SU-DHL-6 (cell line): ENCODE measurements at regions not wholly inside any gene's neighbourhood (a gene's known extent, or its start where the extent isn't known, plus 50 kb on each side); places are given as distances from the start of the nearest gene placed in this dataset.

Experiments
- H2AFZ ChIP-seq: fragments of 200-600 bp; sonication (generic); 2 replicates; pipeline ENCODE4 v1.6.1; 2014; ENCODE audit warnings: low read depth, mild to moderate bottlenecking, moderate library complexity, mixed read lengths, antibody characterized with exemption, low read length; ENCODE audit not compliant: severe bottlenecking
- H3F3A ChIP-seq: fragments of 200-600 bp; shearing (Covaris generic); 2 replicates; pipeline ENCODE4 v1.6.0; 2016; ENCODE audit warnings: antibody characterized with exemption, mild to moderate bottlenecking; ENCODE audit not compliant: insufficient read depth
- H3K27ac ChIP-seq: fragments of 200-600 bp; sonication (generic); 2 replicates; pipeline ENCODE4 v1.5.1; 2016; ENCODE audit warnings: low read depth, mild to moderate bottlenecking, low read length, moderate library complexity, mixed read lengths
- H3K27me3 ChIP-seq: fragments of 200-600 bp; sonication (generic), shearing (Covaris generic); 2 replicates; pipeline ENCODE4 v1.6.0; 2014; ENCODE audit warnings: mild to moderate bottlenecking, low read length
- H3K36me3 ChIP-seq: fragments of 200-600 bp; sonication (generic); 2 replicates; pipeline ENCODE4 v1.6.1; 2014; ENCODE audit warnings: mild to moderate bottlenecking, low read length, mixed read lengths
- H3K4me2 ChIP-seq: fragments of 300-600, 200-600 bp; shearing (Covaris generic), sonication (generic); 2 replicates; pipeline ENCODE4 v1.6.0; 2014; ENCODE audit warnings: low read length, low read depth, mild to moderate bottlenecking; ENCODE audit not compliant: poor library complexity, severe bottlenecking
- H3K4me3 ChIP-seq: fragments of 200-600 bp; sonication (generic); 2 replicates; pipeline ENCODE4 v1.5.1; 2014; ENCODE audit warnings: antibody characterized with exemption, low read length, mild to moderate bottlenecking, mixed read lengths; ENCODE audit not compliant: insufficient read depth, poor library complexity, severe bottlenecking
- H3K79me2 ChIP-seq: fragments of 200-600 bp; sonication (generic); 2 replicates; pipeline ENCODE4 v1.6.1; 2014; ENCODE audit warnings: mild to moderate bottlenecking, low read length, moderate library complexity; ENCODE audit not compliant: insufficient read depth
- H3K9ac ChIP-seq: fragments of 200-600 bp; sonication (generic); 2 replicates; pipeline ENCODE4 v1.7.0; 2014; ENCODE audit warnings: mild to moderate bottlenecking, low read length
- H3K9me2 ChIP-seq: fragments of 200-600 bp; sonication (generic); replicated peaks from 2 replicates; pipeline ENCODE4 v1.6.1; 2014; ENCODE audit warnings: low read length; ENCODE audit not compliant: insufficient read depth
- H3K9me3 ChIP-seq: fragments of 200-600 bp; sonication (generic); 2 replicates; pipeline ENCODE4 v1.6.1; 2014; ENCODE audit warnings: low read length, mixed read lengths; ENCODE audit not compliant: insufficient read depth
- H4K20me1 ChIP-seq: fragments of 200-600 bp; sonication (generic); 2 replicates; pipeline ENCODE4 v1.6.1; 2014; ENCODE audit warnings: low read depth, mild to moderate bottlenecking, antibody characterized with exemption, low read length, moderate library complexity, mixed read lengths
- CTCF ChIP-seq: fragments of 200-600 bp; sonication (generic); IDR thresholded peaks from one replicate; pipeline ENCODE4 v1.5.1; 2017; ENCODE audit warnings: antibody characterized with exemption, mild to moderate bottlenecking, low read length, moderate library complexity; ENCODE audit not compliant: insufficient read depth, poor library complexity, severe bottlenecking
- EZH2phosphoT487 ChIP-seq: fragments of 200-600 bp; sonication (generic), shearing (Covaris generic); conservative IDR thresholded peaks from 2 replicates; pipeline ENCODE4 v1.6.1; 2018; ENCODE audit warnings: mild to moderate bottlenecking, antibody characterized with exemption, low read length, moderate library complexity, mixed read lengths

DNA sequence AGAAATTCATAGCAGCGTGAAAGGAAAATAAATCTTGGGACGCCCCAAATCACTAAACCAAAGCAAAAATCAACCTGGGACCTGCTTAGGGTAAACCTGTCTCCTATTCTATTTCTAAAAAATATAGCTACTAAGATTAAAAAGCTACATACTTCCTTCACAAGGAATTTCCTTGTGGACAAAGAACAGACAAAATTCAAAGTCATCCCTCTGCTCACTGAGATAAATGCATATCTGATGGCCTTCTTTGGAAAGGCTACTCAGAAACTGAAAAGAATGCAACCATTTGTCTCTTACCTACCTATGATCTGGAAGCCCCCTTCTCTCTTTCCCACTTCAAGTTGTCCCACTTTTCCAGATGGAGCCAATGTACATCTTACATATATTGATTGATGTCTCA lies 93.0 kb upstream of the CNOT2 start:
- Histone ChIP-seq H3K9me3 (peaks cover 12% of the 10 kb centered on the region; the same call in 1 of the 2 replicates), H3K4me2 (no peak overlapping the region), H4K20me1 (no peaks in the 10 kb centered on the region), H3F3A (no peaks in the 10 kb centered on the region), H3K9ac (no peak overlapping the region), H3K27ac (no peak overlapping the region), H3K27me3 (no peaks in the 10 kb centered on the region), H2AFZ (no peak overlapping the region), H3K9me2 (no peaks in the 10 kb centered on the region), H3K79me2 (no peaks in the 10 kb centered on the region), H3K36me3 (no peaks in the 10 kb centered on the region), H3K4me3 (no peak overlapping the region)
- TF ChIP-seq EZH2phosphoT487 (no peak), CTCF (no peak)

GRCh38 chr12:70151993-70152392 lies 91.2 kb upstream of the CNOT2 start:
- H3K9me3 ChIP-seq = peaks cover 27% of the 10 kb centered on the region; the same call in 1 of the 2 replicates
- H4K20me1 ChIP-seq = no peaks in the 10 kb centered on the region

DNA sequence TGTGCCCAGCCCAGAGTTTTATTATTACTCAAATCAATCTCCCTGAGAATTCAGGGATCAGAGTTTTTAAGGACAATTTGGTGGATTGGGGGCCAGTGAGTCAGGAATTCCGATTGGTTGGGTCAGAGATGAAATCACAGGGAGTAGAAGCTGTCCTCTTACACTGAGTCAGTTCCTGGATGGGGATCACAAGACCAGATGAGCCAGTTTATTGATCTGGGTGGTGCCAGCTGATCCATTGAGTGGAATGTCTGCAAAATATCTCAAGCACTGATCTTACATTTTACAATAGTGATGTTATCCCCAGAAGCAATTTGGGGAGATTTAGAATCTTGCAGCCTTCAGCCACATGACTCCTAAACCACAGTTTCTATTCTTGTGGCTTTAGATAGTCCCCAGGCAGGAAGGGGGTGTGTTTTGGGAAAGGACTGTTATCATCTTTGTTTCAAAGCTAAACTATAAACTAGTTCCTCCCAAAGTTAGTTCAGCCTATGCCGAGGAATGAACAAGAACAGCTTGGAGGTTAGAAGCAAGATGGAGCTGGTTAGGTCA lies 89.1 kb upstream of the CNOT2 start:
- Histone ChIP-seq H3K9ac (no peak overlapping the region), H3K4me2 (no peak overlapping the region), H3K79me2 (no peaks in the 10 kb centered on the region), H3K27ac (no peak overlapping the region), H2AFZ (no peak overlapping the region), H4K20me1 (no peaks in the 10 kb centered on the region), H3K9me3 (peaks cover 41% of the 10 kb centered on the region; the same call in 1 of the 2 replicates), H3F3A (no peaks in the 10 kb centered on the region), H3K4me3 (no peak overlapping the region), H3K36me3 (0 out of 2 replicates have a peak, but pooled peaks cover 5% of the 10 kb centered on the region), H3K27me3 (no peaks in the 10 kb centered on the region), H3K9me2 (no peaks in the 10 kb centered on the region)
- no peak for TF ChIP-seq EZH2phosphoT487
- no peak for TF ChIP-seq CTCF

More at GRCh38 chr12:70151993-70152392, 91.2 kb upstream of the CNOT2 start:
- Histone ChIP-seq H3K9ac (no peak overlapping the region), H3K27ac (no peak overlapping the region), H3K36me3 (0 out of 2 replicates have a peak, but pooled peaks cover 5% of the 10 kb centered on the region), H3F3A (no peaks in the 10 kb centered on the region), H3K79me2 (no peaks in the 10 kb centered on the region), H2AFZ (no peak overlapping the region), H3K4me3 (no peak overlapping the region), H3K4me2 (no peak overlapping the region), H3K9me2 (no peaks in the 10 kb centered on the region), H3K27me3 (no peaks in the 10 kb centered on the region)
- no peak for TF ChIP-seq EZH2phosphoT487
- TF ChIP-seq CTCF = no peak
